ENCODE measurements at regions not wholly inside any gene's neighbourhood (a gene's known extent, or its start where the extent isn't known, plus 50 kb on each side); places are given as distances from the start of the nearest gene placed in this dataset.

DNA sequence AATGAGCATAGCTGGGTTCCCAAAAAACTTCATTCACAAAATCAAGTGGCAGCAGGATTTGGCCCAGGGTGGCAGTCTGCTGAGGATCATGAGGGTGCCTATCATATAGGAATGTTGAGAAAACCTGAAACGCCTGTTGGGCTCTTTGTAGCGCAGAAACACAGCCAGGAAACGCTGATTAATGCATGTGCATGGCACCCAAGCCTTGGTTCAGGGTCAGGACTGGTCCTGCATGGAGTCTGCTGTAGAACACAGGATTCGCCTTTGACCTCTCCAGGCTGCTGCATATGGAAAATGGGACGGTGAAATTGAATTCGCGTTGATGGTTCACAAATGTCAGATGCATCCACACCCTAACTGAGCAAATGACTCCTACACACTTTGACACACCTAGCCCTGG is 227.9 kb upstream of the COPS8 start (continued):
- TF ChIP-seq, protein P1, sequence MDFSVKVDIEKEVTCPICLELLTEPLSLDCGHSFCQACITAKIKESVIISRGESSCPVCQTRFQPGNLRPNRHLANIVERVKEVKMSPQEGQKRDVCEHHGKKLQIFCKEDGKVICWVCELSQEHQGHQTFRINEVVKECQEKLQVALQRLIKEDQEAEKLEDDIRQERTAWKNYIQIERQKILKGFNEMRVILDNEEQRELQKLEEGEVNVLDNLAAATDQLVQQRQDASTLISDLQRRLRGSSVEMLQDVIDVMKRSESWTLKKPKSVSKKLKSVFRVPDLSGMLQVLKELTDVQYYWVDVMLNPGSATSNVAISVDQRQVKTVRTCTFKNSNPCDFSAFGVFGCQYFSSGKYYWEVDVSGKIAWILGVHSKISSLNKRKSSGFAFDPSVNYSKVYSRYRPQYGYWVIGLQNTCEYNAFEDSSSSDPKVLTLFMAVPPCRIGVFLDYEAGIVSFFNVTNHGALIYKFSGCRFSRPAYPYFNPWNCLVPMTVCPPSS (IDR thresholded peaks at IDR 0.05), result no peak
- TF ChIP-seq ZNF44 (CRISPR knock-in tag; IDR thresholded peaks at IDR 0.05), result no peak
- no peak for TF ChIP-seq ZBTB39 (CRISPR knock-in tag; IDR thresholded peaks at IDR 0.05)
- no peak for TF ChIP-seq NR1H2 (CRISPR knock-in tag; IDR thresholded peaks at IDR 0.05; ENCODE audit: borderline replicate concordance, low read depth)
- no peak for TF ChIP-seq PRDM15 (CRISPR knock-in tag; IDR thresholded peaks at IDR 0.05)
- TF ChIP-seq ZNF337 (CRISPR knock-in tag; IDR thresholded peaks at IDR 0.05; ENCODE audit: borderline replicate concordance, low read depth), result no peak

- DNase-seq (ENCODE audit: low spot score) (no peak), FAIRE-seq (no peak), ATAC-seq (no peak)
- Histone ChIP-seq H4K20me1 (ENCODE audit: insufficient read depth, low read length) (no peaks in the 10 kb centered on the region), H3K9ac (ENCODE audit: insufficient read depth, low read depth, low read length) (no peak overlapping the region), H3K4me1 (ENCODE audit: insufficient read depth, low read length) (no peaks in the 10 kb centered on the region), H2AFZ (ENCODE audit: low read length) (no peak overlapping the region), H3K27ac (ENCODE audit: extremely low read length, insufficient read depth, low read length) (no peak overlapping the region), H3K79me2 (ENCODE audit: insufficient read depth, low read length) (no peaks in the 10 kb centered on the region), H3K4me3 (replicated peaks in 1 of 3; ENCODE audit: insufficient read depth in 1 of 3, low read depth in 2 of 3, low read length in 3 of 3) (no peak overlapping the region), H3K4me2 (ENCODE audit: low read depth, low read length) (no peak overlapping the region), H3K27me3 (ENCODE audit: control insufficient read depth in 1 of 2, insufficient read depth in 2 of 2, low read length in 2 of 2) (no peaks in the 10 kb centered on the region; a peak in 2 of 5 replicates), H3K9me3 (ENCODE audit: low read length) (no peaks in the 10 kb centered on the region), H3K36me3 (replicated peaks in 1 of 2; ENCODE audit: control insufficient read depth in 1 of 2, insufficient read depth in 2 of 2, low read length in 2 of 2) (no peaks in the 10 kb centered on the region)
- 8% methylated on average over 5 of the region's 5 CpGs for WGBS (ENCODE audit: low lambda C conversion rate)
- BruUV-seq (replicated peaks), result no TSS peak
- intact Hi-C loops (cut with micrococcal nuclease; ENCODE audit: unreplicated experiment), result no loop called here
- in situ Hi-C loops (cut with HindIII; ENCODE audit: extremely low pct_ligation_motif_present, low pct_unique_long_range_greater_than_20kb), result no loop called here
- CTCF ChIA-PET (ENCODE audit: low intra/inter-chr PET ratio, low total read pairs), result no interaction called here
- POLR2A ChIA-PET, result no interaction called here
- TF ChIP-seq, protein P2, sequence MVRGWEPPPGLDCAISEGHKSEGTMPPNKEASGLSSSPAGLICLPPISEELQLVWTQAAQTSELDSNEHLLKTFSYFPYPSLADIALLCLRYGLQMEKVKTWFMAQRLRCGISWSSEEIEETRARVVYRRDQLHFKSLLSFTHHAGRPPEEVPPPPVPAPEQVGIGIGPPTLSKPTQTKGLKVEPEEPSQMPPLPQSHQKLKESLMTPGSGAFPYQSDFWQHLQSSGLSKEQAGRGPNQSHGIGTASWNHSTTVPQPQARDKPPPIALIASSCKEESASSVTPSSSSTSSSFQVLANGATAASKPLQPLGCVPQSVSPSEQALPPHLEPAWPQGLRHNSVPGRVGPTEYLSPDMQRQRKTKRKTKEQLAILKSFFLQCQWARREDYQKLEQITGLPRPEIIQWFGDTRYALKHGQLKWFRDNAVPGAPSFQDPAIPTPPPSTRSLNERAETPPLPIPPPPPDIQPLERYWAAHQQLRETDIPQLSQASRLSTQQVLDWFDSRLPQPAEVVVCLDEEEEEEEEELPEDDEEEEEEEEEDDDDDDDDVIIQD (CRISPR knock-in tag; IDR thresholded peaks at IDR 0.05; ENCODE audit: low read depth), result no peak
- TF ChIP-seq DNMT3B (CRISPR knock-in tag; conservative IDR thresholded peaks at IDR 0.05), result no peak
- TF ChIP-seq FOSL2 (CRISPR knock-in tag; IDR thresholded peaks at IDR 0.05), result no peak
- no peak for TF ChIP-seq E2F2 (CRISPR knock-in tag; IDR thresholded peaks at IDR 0.05; ENCODE audit: borderline replicate concordance)
- TF ChIP-seq ZNF333 (CRISPR knock-in tag; IDR thresholded peaks at IDR 0.05; ENCODE audit: borderline replicate concordance), result no peak
- no peak for TF ChIP-seq ARNT2 (CRISPR knock-in tag; IDR thresholded peaks at IDR 0.05; ENCODE audit: low read depth)
- no peak for TF ChIP-seq ZSCAN31 (CRISPR knock-in tag; IDR thresholded peaks at IDR 0.05; ENCODE audit: low read depth)
- TF ChIP-seq ZSCAN25 (CRISPR knock-in tag; IDR thresholded peaks at IDR 0.05), result no peak
- no peak for TF ChIP-seq PCBP1 (IDR thresholded peaks at IDR 0.05; ENCODE audit: borderline replicate concordance, low read depth, low read length)
Measured at GRCh38 chr2:236858661-236859060, 227.0 kb upstream of the COPS8 start.

Data from HepG2 (cell line).